ENCODE measurements at regions not wholly inside any gene's neighbourhood (a gene's known extent, or its start where the extent isn't known, plus 50 kb on each side); places are given as distances from the start of the nearest gene placed in this dataset.

DNA sequence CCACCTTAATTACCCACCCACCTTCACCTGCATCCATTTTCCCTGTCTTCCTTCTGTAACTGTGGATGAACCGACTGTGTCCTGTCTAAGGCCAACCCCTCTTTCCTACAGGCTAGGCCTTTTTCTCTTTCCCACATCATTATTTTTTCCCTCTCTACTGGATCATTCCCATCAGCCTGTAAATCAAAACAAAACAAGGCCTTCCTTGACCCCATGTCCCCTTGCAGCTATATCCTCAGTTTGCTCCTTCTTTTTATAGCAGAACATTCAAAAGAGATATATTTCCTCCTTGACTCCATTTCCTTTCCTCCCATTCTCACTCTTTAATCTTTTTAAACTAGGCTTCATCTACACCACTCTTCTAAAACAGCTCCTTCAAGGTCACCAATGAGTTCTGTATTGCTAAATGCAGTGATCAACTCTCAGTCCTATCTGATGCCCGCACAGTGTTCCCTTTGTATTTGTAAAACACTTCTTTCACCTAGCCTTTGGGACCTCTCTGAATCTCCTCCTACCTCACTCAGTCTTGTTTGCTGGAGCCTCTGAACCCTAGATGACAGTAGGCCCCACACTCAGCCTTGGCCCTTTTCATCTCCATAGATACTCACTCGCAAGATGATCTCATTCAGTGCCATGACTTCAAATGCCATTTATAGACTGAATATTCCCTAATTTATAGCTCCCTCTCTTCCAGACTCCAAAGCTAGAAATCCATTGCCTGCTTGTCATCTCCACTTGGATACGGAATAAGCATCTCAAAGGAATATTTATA, 55.7 kb downstream of the CXCR4 start:
- DNase-seq (ENCODE audit: low spot score), result no peak
- TF ChIP-seq, protein P1, sequence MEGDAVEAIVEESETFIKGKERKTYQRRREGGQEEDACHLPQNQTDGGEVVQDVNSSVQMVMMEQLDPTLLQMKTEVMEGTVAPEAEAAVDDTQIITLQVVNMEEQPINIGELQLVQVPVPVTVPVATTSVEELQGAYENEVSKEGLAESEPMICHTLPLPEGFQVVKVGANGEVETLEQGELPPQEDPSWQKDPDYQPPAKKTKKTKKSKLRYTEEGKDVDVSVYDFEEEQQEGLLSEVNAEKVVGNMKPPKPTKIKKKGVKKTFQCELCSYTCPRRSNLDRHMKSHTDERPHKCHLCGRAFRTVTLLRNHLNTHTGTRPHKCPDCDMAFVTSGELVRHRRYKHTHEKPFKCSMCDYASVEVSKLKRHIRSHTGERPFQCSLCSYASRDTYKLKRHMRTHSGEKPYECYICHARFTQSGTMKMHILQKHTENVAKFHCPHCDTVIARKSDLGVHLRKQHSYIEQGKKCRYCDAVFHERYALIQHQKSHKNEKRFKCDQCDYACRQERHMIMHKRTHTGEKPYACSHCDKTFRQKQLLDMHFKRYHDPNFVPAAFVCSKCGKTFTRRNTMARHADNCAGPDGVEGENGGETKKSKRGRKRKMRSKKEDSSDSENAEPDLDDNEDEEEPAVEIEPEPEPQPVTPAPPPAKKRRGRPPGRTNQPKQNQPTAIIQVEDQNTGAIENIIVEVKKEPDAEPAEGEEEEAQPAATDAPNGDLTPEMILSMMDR (IDR thresholded peaks at IDR 0.05; ENCODE audit: extremely low read depth, insufficient read depth, missing control alignments), result no peak
- in situ Hi-C loops (cut with MboI; ENCODE audit: low pct_unique_long_range_greater_than_20kb, low sequenced_read_pairs, unreplicated experiment), result no loop called here

DNA sequence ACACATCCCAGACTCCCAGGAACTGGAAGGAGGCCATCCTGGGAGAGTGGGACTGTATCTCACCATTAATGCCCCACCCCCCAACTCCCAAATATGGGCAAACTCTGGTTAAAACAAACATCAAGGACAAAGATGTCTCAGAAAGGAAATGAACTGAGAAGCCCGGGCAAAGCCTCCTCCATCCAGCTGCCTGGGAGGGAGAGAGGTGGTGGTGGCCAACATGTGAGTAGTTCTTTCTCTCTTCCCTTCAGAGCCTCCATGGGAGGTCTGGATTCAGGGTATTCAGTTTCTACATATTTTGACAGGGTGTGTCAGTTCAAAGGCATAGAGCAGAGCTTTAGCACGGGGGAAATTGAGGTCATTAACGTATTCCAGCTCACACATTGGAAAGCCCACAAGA, 57.5 kb downstream of the CXCR4 start:
- in situ Hi-C loops (cut with MboI; ENCODE audit: low pct_unique_long_range_greater_than_20kb, low sequenced_read_pairs, unreplicated experiment), result no loop called here
- TF ChIP-seq, protein P1 (IDR thresholded peaks at IDR 0.05; ENCODE audit: extremely low read depth, insufficient read depth, missing control alignments), result no peak

DNA sequence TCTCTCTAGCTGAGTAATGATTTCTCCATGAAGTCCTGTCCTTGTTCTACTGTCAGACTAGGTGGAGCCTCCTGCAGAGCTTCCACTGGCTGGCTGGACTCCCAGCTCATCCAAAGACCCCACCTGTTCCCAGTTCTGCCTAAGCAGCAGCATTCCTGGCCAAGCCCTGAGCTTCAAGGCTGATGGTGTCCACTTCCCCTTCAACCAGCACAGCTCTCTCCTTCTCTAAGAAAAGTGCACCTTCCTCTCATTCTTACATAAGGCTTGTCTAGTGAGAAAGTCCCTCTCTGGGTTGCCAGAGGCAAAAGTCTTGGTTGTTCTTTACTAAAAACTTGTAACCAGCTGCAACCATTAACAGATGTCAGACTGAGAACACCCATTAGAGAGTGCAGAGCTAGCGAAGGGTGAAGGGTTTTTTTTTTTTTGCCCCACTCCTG, 58.9 kb downstream of the CXCR4 start:
- DNase-seq (ENCODE audit: low spot score), result no peak
- TF ChIP-seq, protein P1 (IDR thresholded peaks at IDR 0.05; ENCODE audit: extremely low read depth, insufficient read depth, missing control alignments), result no peak
- in situ Hi-C loops (cut with MboI; ENCODE audit: low pct_unique_long_range_greater_than_20kb, low sequenced_read_pairs, unreplicated experiment), result no loop called here

More for the DNA sequence above, 57.5 kb downstream of the CXCR4 start:
- DNase-seq (ENCODE audit: low spot score), result no peak

DNA sequence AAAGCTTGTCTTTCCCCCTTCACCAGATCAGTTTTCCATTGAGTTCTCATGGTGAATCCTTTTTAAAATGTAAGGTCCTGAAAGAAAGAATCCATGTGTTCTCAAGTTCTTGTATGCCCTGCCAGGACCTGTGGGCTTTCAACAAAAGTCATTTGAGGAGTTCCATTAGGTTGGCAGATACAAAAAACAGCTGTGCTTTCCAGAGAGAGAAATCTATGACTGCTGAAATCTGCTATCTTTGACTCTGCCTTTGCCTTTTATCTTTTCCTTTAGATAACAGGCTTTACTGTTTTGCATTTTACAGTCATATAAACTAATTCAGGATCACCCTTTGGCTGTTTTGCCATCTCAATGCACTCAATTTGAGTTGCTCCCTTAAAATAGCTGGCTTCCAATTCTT, 59.7 kb downstream of the CXCR4 start:
- DNase-seq (ENCODE audit: low spot score), result no peak
- in situ Hi-C loops (cut with MboI; ENCODE audit: low pct_unique_long_range_greater_than_20kb, low sequenced_read_pairs, unreplicated experiment), result no loop called here
- TF ChIP-seq, protein P1 (IDR thresholded peaks at IDR 0.05; ENCODE audit: extremely low read depth, insufficient read depth, missing control alignments), result no peak

DNA sequence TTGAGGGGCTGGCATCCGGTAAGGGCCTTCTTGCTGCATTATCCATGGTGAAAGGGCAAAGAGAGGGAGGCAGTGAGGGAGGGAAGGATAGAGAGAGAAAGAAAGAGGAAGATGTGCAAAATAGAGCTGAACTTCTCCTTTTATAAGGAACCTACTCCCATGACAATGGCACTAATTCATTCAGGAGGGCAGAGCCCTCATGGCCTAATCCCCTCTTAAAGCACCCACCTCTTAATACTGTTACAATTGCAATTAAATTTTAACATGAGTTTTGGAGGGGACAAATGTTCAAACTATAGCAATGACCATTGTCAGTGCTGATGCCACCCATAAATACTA, 60.2 kb downstream of the CXCR4 start:
- in situ Hi-C loops (cut with MboI; ENCODE audit: low pct_unique_long_range_greater_than_20kb, low sequenced_read_pairs, unreplicated experiment), result no loop called here
- DNase-seq (ENCODE audit: low spot score), result no peak
- TF ChIP-seq, protein P1 (IDR thresholded peaks at IDR 0.05; ENCODE audit: extremely low read depth, insufficient read depth, missing control alignments), result no peak

DNA sequence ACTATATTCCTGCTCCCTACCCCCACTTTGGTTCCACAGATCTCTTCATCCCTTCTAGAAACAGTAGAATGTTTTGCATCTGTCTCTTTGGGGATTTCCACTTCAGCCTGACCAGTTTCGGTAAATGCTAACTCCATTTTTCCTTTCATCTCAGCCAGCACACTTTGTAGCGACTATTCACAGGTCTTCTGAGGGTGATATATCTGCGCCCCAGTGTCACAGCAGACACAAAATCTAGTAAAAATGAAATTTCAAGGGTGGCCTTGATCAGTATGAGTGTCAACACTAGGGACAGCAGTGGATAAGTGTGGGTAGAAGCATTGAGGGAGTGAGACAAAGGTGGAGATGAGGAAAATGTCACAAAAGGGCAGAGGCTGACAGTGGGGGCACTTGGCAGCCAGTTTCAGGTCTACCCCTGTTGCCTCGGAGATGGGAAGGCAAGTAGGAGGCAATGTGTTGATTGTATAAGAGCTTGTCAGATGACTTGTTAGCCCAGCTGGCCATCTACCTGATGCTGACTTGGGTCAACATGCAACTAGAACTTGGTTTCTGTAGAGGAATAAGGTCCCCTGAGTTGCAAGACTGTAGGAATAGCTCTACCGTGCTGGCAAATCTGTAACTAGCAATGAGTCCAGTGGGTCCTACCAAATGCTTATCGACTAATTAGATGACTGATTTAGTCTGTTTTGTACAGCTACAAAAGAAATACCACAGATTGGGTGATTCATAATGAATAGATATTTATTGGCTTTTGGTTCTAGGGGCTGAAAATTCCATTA, 60.7 kb downstream of the CXCR4 start:
- in situ Hi-C loops (cut with MboI; ENCODE audit: low pct_unique_long_range_greater_than_20kb, low sequenced_read_pairs, unreplicated experiment), result no loop called here
- TF ChIP-seq, protein P1 (IDR thresholded peaks at IDR 0.05; ENCODE audit: extremely low read depth, insufficient read depth, missing control alignments), result no peak
- no peak for DNase-seq (ENCODE audit: low spot score)

Measured in GM13977 (cell line).